ENCODE measurements at regions not wholly inside any gene's neighbourhood (a gene's known extent, or its start where the extent isn't known, plus 50 kb on each side); places are given as distances from the start of the nearest gene placed in this dataset.

GRCh38 chr9:29800821-29801220 lies 2227.5 kb upstream of the C9orf72 start:
- Histone ChIP-seq H2AFZ (ENCODE audit: low read length) (no peak overlapping the region), H3K36me3 (replicated peaks; ENCODE audit: insufficient read depth, low read length) (no peaks in the 10 kb centered on the region), H3K27ac (ENCODE audit: low read length) (no peak overlapping the region), H3K27me3 (replicated peaks; ENCODE audit: insufficient read depth, low read length) (peaks cover 23% of the 10 kb centered on the region; the same call in 1 of the 2 replicates), H3K9ac (ENCODE audit: low read length) (no peak overlapping the region), H3K79me2 (ENCODE audit: low read length) (no peaks in the 10 kb centered on the region), H3F3A (ENCODE audit: insufficient read depth, low read length) (peaks cover 4% of the 10 kb centered on the region; the same call in 1 of the 2 replicates), H4K20me1 (ENCODE audit: insufficient read depth, low read length) (no peaks in the 10 kb centered on the region), H3K9me2 (replicated peaks; ENCODE audit: insufficient read depth, low read length) (no peaks in the 10 kb centered on the region), H3K4me2 (ENCODE audit: low read depth, low read length) (no peak overlapping the region), H3K4me3 (ENCODE audit: low read length) (no peak overlapping the region), H3K9me3 (replicated peaks; ENCODE audit: insufficient read depth, low read length) (no peaks in the 10 kb centered on the region), H3K4me1 (ENCODE audit: low read length) (peaks cover 12% of the 10 kb centered on the region)
- TF ChIP-seq EZH2 (optimal IDR thresholded peaks at IDR 0.05; ENCODE audit: low read depth, low read length): no peak
- TF ChIP-seq EZH2phosphoT487 (IDR thresholded peaks at IDR 0.05; ENCODE audit: low read length): no peak
- TF ChIP-seq CTCF (IDR thresholded peaks at IDR 0.05; ENCODE audit: low read length): no peak
- no peak for DNase-seq

GRCh38 chr9:29802454-29802853 lies 2229.2 kb upstream of the C9orf72 start:
- TF ChIP-seq EZH2 (optimal IDR thresholded peaks at IDR 0.05; ENCODE audit: low read depth, low read length): no peak
- TF ChIP-seq CTCF (IDR thresholded peaks at IDR 0.05; ENCODE audit: low read length): no peak
- TF ChIP-seq EZH2phosphoT487 (IDR thresholded peaks at IDR 0.05; ENCODE audit: low read length): no peak
- Histone ChIP-seq H3F3A (ENCODE audit: insufficient read depth, low read length) (no peaks in the 10 kb centered on the region), H3K4me1 (ENCODE audit: low read length) (no peaks in the 10 kb centered on the region), H3K36me3 (replicated peaks; ENCODE audit: insufficient read depth, low read length) (no peaks in the 10 kb centered on the region), H3K79me2 (ENCODE audit: low read length) (no peaks in the 10 kb centered on the region), H4K20me1 (ENCODE audit: insufficient read depth, low read length) (no peaks in the 10 kb centered on the region), H3K9ac (ENCODE audit: low read length) (no peak overlapping the region), H3K4me2 (ENCODE audit: low read depth, low read length) (no peak overlapping the region), H3K9me2 (replicated peaks; ENCODE audit: insufficient read depth, low read length) (no peaks in the 10 kb centered on the region), H3K27me3 (replicated peaks; ENCODE audit: insufficient read depth, low read length) (peaks cover 14% of the 10 kb centered on the region; the same call in 1 of the 2 replicates), H3K9me3 (replicated peaks; ENCODE audit: insufficient read depth, low read length) (no peaks in the 10 kb centered on the region), H2AFZ (ENCODE audit: low read length) (no peak overlapping the region), H3K27ac (ENCODE audit: low read length) (no peak overlapping the region), H3K4me3 (ENCODE audit: low read length) (no peak overlapping the region)
- no peak for DNase-seq

- no peaks in the 10 kb centered on the region for H3K9me2 ChIP-seq (replicated peaks; ENCODE audit: insufficient read depth, low read length)
- no peaks in the 10 kb centered on the region for H3K27me3 ChIP-seq (replicated peaks; ENCODE audit: insufficient read depth, low read length)
- DNase-seq: no peak
- H3F3A ChIP-seq (ENCODE audit: insufficient read depth, low read length): no peaks in the 10 kb centered on the region
- H3K4me3 ChIP-seq (ENCODE audit: low read length): no peak overlapping the region
- TF ChIP-seq EZH2phosphoT487 (IDR thresholded peaks at IDR 0.05; ENCODE audit: low read length) (no peak), EZH2 (optimal IDR thresholded peaks at IDR 0.05; ENCODE audit: low read depth, low read length) (no peak), CTCF (IDR thresholded peaks at IDR 0.05; ENCODE audit: low read length) (no peak)
- H3K9ac ChIP-seq (ENCODE audit: low read length): no peak overlapping the region
- H3K9me3 ChIP-seq (replicated peaks; ENCODE audit: insufficient read depth, low read length): no peaks in the 10 kb centered on the region
- no peak overlapping the region for H3K4me2 ChIP-seq (ENCODE audit: low read depth, low read length)
- H3K27ac ChIP-seq (ENCODE audit: low read length): no peak overlapping the region
- no peaks in the 10 kb centered on the region for H3K36me3 ChIP-seq (replicated peaks; ENCODE audit: insufficient read depth, low read length)
- no peaks in the 10 kb centered on the region for H3K79me2 ChIP-seq (ENCODE audit: low read length)
- H3K4me1 ChIP-seq (ENCODE audit: low read length): no peaks in the 10 kb centered on the region
- no peaks in the 10 kb centered on the region for H4K20me1 ChIP-seq (ENCODE audit: insufficient read depth, low read length)
- H2AFZ ChIP-seq (ENCODE audit: low read length): no peak overlapping the region
These were observed 2233.8 kb upstream of the C9orf72 start for GRCh38 chr9:29806937-29807618.
